Astrocyte (in vitro differentiated cells and primary cell): ENCODE measurements at regions not wholly inside any gene's neighbourhood (a gene's known extent, or its start where the extent isn't known, plus 50 kb on each side); places are given as distances from the start of the nearest gene placed in this dataset.

ENCODE experiments used
- CTCF ChIP-seq: IDR thresholded peaks from 2 replicates; pipeline ENCODE4 v1.5.1; 2011; ENCODE audit warnings: low read depth, mild to moderate bottlenecking, inconsistent platforms, low read length, moderate library complexity; ENCODE audit not compliant: insufficient read depth
- EZH2 ChIP-seq: IDR thresholded peaks from 2 replicates; pipeline ENCODE4 v1.6.1; 2012; ENCODE audit warnings: mild to moderate bottlenecking, low read length, inconsistent platforms; ENCODE audit not compliant: insufficient read depth

- TF ChIP-seq CTCF (no peak), EZH2 (no peak)
These were observed 222.7 kb upstream of the MGMT start for GRCh38 chr10:129244298-129244697.
